ENCODE measurements at regions not wholly inside any gene's neighbourhood (a gene's known extent, or its start where the extent isn't known, plus 50 kb on each side); places are given as distances from the start of the nearest gene placed in this dataset.

GRCh38 chr19:28397800-28398199, 815.2 kb downstream of the UQCRFS1 start:
- TF ChIP-seq CTCF (IDR thresholded peaks at IDR 0.05; ENCODE audit: low read depth, low read length) = no peak
- in situ Hi-C loops (cut with HindIII; ENCODE audit: low sequenced_read_pairs) = no loop called here
- no peak overlapping the region for H3K4me3 ChIP-seq (ENCODE audit: low read depth, low read length)
- no peak for DNase-seq (ENCODE audit: low read depth, low spot score)

GRCh38 chr19:28397306-28397705, 815.6 kb downstream of the UQCRFS1 start:
- H3K4me3 ChIP-seq (ENCODE audit: low read depth, low read length) = no peak overlapping the region
- no peak for DNase-seq (ENCODE audit: low read depth, low spot score)
- TF ChIP-seq CTCF (IDR thresholded peaks at IDR 0.05; ENCODE audit: low read depth, low read length) = no peak
- in situ Hi-C loops (cut with HindIII; ENCODE audit: low sequenced_read_pairs) = no loop called here

GRCh38 chr19:28396287-28396831, 816.6 kb downstream of the UQCRFS1 start:
- no peak overlapping the region for H3K4me3 ChIP-seq (ENCODE audit: low read depth, low read length)
- no peak for DNase-seq (ENCODE audit: low read depth, low spot score)
- in situ Hi-C loops (cut with HindIII; ENCODE audit: low sequenced_read_pairs) = no loop called here
- no peak for TF ChIP-seq CTCF (IDR thresholded peaks at IDR 0.05; ENCODE audit: low read depth, low read length)

- DNase-seq (ENCODE audit: low read depth, low spot score) = no peak
- in situ Hi-C loops (cut with HindIII; ENCODE audit: low sequenced_read_pairs) = no loop called here
- H3K4me3 ChIP-seq (ENCODE audit: low read depth, low read length) = no peak overlapping the region
- TF ChIP-seq CTCF (IDR thresholded peaks at IDR 0.05; ENCODE audit: low read depth, low read length) = no peak
These were observed 818.2 kb downstream of the UQCRFS1 start for GRCh38 chr19:28394725-28395124.

- DNase-seq (ENCODE audit: low read depth, low spot score) = no peak
- in situ Hi-C loops (cut with HindIII; ENCODE audit: low sequenced_read_pairs) = no loop called here
- TF ChIP-seq CTCF (IDR thresholded peaks at IDR 0.05; ENCODE audit: low read depth, low read length) = no peak
- no peak overlapping the region for H3K4me3 ChIP-seq (ENCODE audit: low read depth, low read length)
These were observed 819.2 kb downstream of the UQCRFS1 start for GRCh38 chr19:28393574-28394336.

GRCh38 chr19:28388988-28389387, 824.0 kb downstream of the UQCRFS1 start:
- no peak overlapping the region for H3K4me3 ChIP-seq (ENCODE audit: low read depth, low read length)
- in situ Hi-C loops (cut with HindIII; ENCODE audit: low sequenced_read_pairs) = no loop called here
- no peak for TF ChIP-seq CTCF (IDR thresholded peaks at IDR 0.05; ENCODE audit: low read depth, low read length)
- no peak for DNase-seq (ENCODE audit: low read depth, low spot score)

Data from astrocyte of the spinal cord (primary cell).